Vagina (tissue), 2 donors: ENCODE measurements at regions not wholly inside any gene's neighbourhood (a gene's known extent, or its start where the extent isn't known, plus 50 kb on each side); places are given as distances from the start of the nearest gene placed in this dataset.

Source experiments
- POLR2A ChIP-seq, 2 donors: fragments of 450-650 bp; IDR thresholded peaks; one replicate each; pipeline ENCODE4 v1.6.1; 2017; ENCODE audit warnings: antibody characterized with exemption in 2 of 2, mild to moderate bottlenecking in 2 of 2, moderate library complexity in 2 of 2
- TF ChIP-seq, protein P1 (sequence below), 3 experiments: fragments of 450-650 bp in 2 of 3; fragments of 200-600 bp in 1 of 3; sonication (generic) in 1 of 3; IDR thresholded peaks; one replicate each; pipeline ENCODE4 v1.5.1; 2017 to 2019; ENCODE audit warnings: antibody characterized with exemption in 3 of 3, mild to moderate bottlenecking in 2 of 3, moderate library complexity in 2 of 3

DNA sequence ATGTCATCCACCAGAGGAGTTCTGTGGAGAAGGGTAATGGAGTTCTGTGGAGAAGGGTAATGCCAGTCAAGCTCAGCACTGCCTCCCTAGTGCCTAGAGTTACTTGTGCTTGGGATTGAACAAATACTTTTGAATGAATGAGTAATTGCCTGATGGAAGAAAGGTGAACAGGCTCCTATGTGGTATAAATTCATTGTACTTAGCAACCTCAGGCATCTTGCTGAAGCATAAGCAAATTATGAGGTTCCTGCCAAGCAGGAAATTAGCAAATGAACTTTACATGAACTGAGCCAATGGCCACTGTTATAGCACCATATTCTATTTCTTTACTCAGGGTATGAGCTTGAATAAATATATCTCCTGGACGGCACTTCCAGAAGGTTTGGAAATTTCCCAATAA, 1047.2 kb downstream of the SLC6A15 start:
- TF ChIP-seq, protein P1, sequence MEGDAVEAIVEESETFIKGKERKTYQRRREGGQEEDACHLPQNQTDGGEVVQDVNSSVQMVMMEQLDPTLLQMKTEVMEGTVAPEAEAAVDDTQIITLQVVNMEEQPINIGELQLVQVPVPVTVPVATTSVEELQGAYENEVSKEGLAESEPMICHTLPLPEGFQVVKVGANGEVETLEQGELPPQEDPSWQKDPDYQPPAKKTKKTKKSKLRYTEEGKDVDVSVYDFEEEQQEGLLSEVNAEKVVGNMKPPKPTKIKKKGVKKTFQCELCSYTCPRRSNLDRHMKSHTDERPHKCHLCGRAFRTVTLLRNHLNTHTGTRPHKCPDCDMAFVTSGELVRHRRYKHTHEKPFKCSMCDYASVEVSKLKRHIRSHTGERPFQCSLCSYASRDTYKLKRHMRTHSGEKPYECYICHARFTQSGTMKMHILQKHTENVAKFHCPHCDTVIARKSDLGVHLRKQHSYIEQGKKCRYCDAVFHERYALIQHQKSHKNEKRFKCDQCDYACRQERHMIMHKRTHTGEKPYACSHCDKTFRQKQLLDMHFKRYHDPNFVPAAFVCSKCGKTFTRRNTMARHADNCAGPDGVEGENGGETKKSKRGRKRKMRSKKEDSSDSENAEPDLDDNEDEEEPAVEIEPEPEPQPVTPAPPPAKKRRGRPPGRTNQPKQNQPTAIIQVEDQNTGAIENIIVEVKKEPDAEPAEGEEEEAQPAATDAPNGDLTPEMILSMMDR (IDR thresholded peaks at IDR 0.05): no peak
- no peak for TF ChIP-seq POLR2A (IDR thresholded peaks at IDR 0.05)
